ENCODE measurements at regions not wholly inside any gene's neighbourhood (a gene's known extent, or its start where the extent isn't known, plus 50 kb on each side); places are given as distances from the start of the nearest gene placed in this dataset.

DNA sequence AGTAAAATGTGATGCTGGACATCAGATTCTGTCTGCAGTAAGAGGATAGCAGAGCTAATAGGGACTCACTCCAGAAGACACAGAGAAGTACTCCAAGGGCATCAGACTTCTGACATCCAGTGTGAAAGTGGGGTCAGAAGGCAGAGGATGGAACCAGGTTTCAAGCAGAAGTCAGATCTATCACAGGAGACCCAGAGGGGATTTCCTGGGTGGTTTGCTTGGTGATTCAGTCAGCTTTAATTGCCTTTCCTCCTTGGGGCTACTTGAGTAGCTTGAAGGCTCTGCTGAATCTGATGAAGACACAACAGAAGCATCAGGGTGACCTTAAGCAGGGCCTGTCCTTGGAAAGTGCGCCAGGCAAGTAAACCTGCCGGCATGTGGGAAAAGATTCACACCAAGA, 300.6 kb downstream of the COG6 start:
- Histone ChIP-seq H3K9me3 (ENCODE audit: control insufficient read depth, low read length) (no peaks in the 10 kb centered on the region), H3K14ac (ENCODE audit: low read length in 2 of 2) (no peak overlapping the region), H2BK120ac (ENCODE audit: low read depth, low read length) (no peak overlapping the region), H3K4me3 (ENCODE audit: insufficient read depth in 1 of 2, low read depth in 1 of 2, low read length in 2 of 2) (no peak overlapping the region), H3K18ac (ENCODE audit: low read depth in 1 of 2, low read length in 2 of 2) (no peak overlapping the region), H3K27me3 (ENCODE audit: control insufficient read depth in 1 of 2, insufficient read depth in 1 of 2, low read length in 2 of 2) (no peaks in the 10 kb centered on the region), H4K91ac (ENCODE audit: low read length) (no peak overlapping the region), H3K4me1 (ENCODE audit: control insufficient read depth, insufficient read depth, low read depth, low read length) (no peaks in the 10 kb centered on the region), H3K79me1 (replicated peaks; ENCODE audit: low read length, poor library complexity, severe bottlenecking) (no peaks in the 10 kb centered on the region), H3K23ac (ENCODE audit: low read length in 2 of 2) (no peak overlapping the region), H2BK12ac (ENCODE audit: low read length in 2 of 2) (no peak overlapping the region), H3K9ac (ENCODE audit: low read length) (no peak overlapping the region), H2AFZ (ENCODE audit: low read depth, low read length) (no peak overlapping the region), H3K4me2 (ENCODE audit: low read length, poor library complexity, severe bottlenecking) (no peak overlapping the region), H2BK15ac (ENCODE audit: low read depth, poor library complexity, severe bottlenecking) (no peak overlapping the region), H3K27ac (ENCODE audit: low read length, poor library complexity, severe bottlenecking) (no peak overlapping the region), H3K4ac (ENCODE audit: low read depth in 1 of 2, low read length in 2 of 2) (no peak overlapping the region), H3K36me3 (ENCODE audit: control insufficient read depth in 1 of 2, insufficient read depth in 2 of 2, low read depth in 1 of 2, low read length in 2 of 2) (no peaks in the 10 kb centered on the region), H2AK5ac (ENCODE audit: low read length, severe bottlenecking) (no peak overlapping the region), H2BK5ac (ENCODE audit: low read depth, low read length, poor library complexity, severe bottlenecking) (no peak overlapping the region), H4K8ac (ENCODE audit: low read length) (no peak overlapping the region)
- DNase-seq: no peak
- 96% methylated on average over 2 of the region's 2 CpGs for WGBS

DNA sequence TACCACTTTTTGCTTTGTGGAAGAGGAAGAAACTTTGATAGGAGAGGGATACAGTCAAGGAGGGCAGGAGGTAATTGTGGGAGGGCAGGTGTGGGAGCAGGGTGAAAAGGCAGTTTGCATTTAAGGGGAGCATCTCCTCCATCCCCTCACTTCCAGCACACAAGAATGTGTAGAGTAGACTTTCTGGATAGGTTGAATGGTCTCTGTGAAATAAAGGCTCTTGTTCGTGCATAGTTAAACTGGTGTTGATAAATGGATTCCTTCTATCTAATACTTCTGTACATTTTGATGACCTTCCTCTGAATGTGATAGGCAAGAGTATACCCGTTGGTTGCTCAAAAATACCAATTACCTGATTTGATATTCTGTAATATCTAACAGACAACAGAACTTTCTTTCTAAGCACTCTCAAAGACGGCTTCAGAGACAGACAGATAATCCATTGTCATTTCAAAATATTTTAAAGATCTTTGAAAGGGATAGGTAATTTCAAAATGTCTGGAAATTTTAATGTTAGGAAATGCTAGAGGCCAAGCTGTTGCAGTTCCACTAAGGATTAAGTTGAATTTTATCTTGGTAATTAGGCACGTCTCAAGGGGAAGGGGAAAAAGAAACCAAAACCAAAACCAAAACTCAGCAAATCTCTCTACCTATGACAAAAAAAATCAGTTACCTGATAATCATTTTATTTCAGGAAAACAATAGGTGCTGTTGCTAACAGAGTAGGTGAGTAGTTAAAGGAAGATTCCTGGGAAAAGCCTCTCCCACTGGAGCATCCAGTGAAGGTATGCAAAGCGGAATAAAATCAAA, 302.6 kb downstream of the COG6 start:
- Histone ChIP-seq H3K9ac (ENCODE audit: low read length) (no peak overlapping the region), H3K9me3 (ENCODE audit: control insufficient read depth, low read length) (no peaks in the 10 kb centered on the region), H2BK12ac (ENCODE audit: low read length in 2 of 2) (no peak overlapping the region), H4K8ac (ENCODE audit: low read length) (no peak overlapping the region), H3K79me1 (replicated peaks; ENCODE audit: low read length, poor library complexity, severe bottlenecking) (no peaks in the 10 kb centered on the region), H3K23ac (ENCODE audit: low read length in 2 of 2) (no peak overlapping the region), H3K4me3 (ENCODE audit: insufficient read depth in 1 of 2, low read depth in 1 of 2, low read length in 2 of 2) (no peak overlapping the region), H3K14ac (ENCODE audit: low read length in 2 of 2) (no peak overlapping the region), H2BK5ac (ENCODE audit: low read depth, low read length, poor library complexity, severe bottlenecking) (no peak overlapping the region), H3K4me2 (ENCODE audit: low read length, poor library complexity, severe bottlenecking) (no peak overlapping the region), H4K91ac (ENCODE audit: low read length) (no peak overlapping the region), H3K18ac (ENCODE audit: low read depth in 1 of 2, low read length in 2 of 2) (no peak overlapping the region), H3K36me3 (ENCODE audit: control insufficient read depth in 1 of 2, insufficient read depth in 2 of 2, low read depth in 1 of 2, low read length in 2 of 2) (no peaks in the 10 kb centered on the region), H2AFZ (ENCODE audit: low read depth, low read length) (no peak overlapping the region), H2AK5ac (ENCODE audit: low read length, severe bottlenecking) (no peak overlapping the region), H2BK15ac (ENCODE audit: low read depth, poor library complexity, severe bottlenecking) (no peak overlapping the region), H2BK120ac (ENCODE audit: low read depth, low read length) (no peak overlapping the region), H3K4me1 (ENCODE audit: control insufficient read depth, insufficient read depth, low read depth, low read length) (no peaks in the 10 kb centered on the region), H3K27me3 (ENCODE audit: control insufficient read depth in 1 of 2, insufficient read depth in 1 of 2, low read length in 2 of 2) (no peaks in the 10 kb centered on the region), H3K4ac (ENCODE audit: low read depth in 1 of 2, low read length in 2 of 2) (no peak overlapping the region), H3K27ac (ENCODE audit: low read length, poor library complexity, severe bottlenecking) (no peak overlapping the region)
- 90% methylated on average over 2 of the region's 5 CpGs for WGBS
- no peak for DNase-seq

- no peaks in the 10 kb centered on the region for H3K9me3 ChIP-seq (ENCODE audit: control insufficient read depth, low read length)
- no peaks in the 10 kb centered on the region for H3K27me3 ChIP-seq (ENCODE audit: control insufficient read depth in 1 of 2, insufficient read depth in 1 of 2, low read length in 2 of 2)
- H3K18ac ChIP-seq (ENCODE audit: low read depth in 1 of 2, low read length in 2 of 2): no peak overlapping the region
- H3K9ac ChIP-seq (ENCODE audit: low read length): no peak overlapping the region
- no peak overlapping the region for H2AK5ac ChIP-seq (ENCODE audit: low read length, severe bottlenecking)
- no peak overlapping the region for H2BK5ac ChIP-seq (ENCODE audit: low read depth, low read length, poor library complexity, severe bottlenecking)
- no peak overlapping the region for H2AFZ ChIP-seq (ENCODE audit: low read depth, low read length)
- no peak overlapping the region for H4K91ac ChIP-seq (ENCODE audit: low read length)
- no peak overlapping the region for H2BK15ac ChIP-seq (ENCODE audit: low read depth, poor library complexity, severe bottlenecking)
- no peak overlapping the region for H2BK12ac ChIP-seq (ENCODE audit: low read length in 2 of 2)
- H3K4me3 ChIP-seq (ENCODE audit: insufficient read depth in 1 of 2, low read depth in 1 of 2, low read length in 2 of 2): no peak overlapping the region
- no peak overlapping the region for H3K14ac ChIP-seq (ENCODE audit: low read length in 2 of 2)
- no peak overlapping the region for H3K23ac ChIP-seq (ENCODE audit: low read length in 2 of 2)
- H3K36me3 ChIP-seq (ENCODE audit: control insufficient read depth in 1 of 2, insufficient read depth in 2 of 2, low read depth in 1 of 2, low read length in 2 of 2): no peaks in the 10 kb centered on the region
- H3K4ac ChIP-seq (ENCODE audit: low read depth in 1 of 2, low read length in 2 of 2): no peak overlapping the region
- no peaks in the 10 kb centered on the region for H3K79me1 ChIP-seq (replicated peaks; ENCODE audit: low read length, poor library complexity, severe bottlenecking)
- H3K27ac ChIP-seq (ENCODE audit: low read length, poor library complexity, severe bottlenecking): no peak overlapping the region
- DNase-seq: no peak
- H4K8ac ChIP-seq (ENCODE audit: low read length): no peak overlapping the region
- H3K4me2 ChIP-seq (ENCODE audit: low read length, poor library complexity, severe bottlenecking): no peak overlapping the region
- no peak overlapping the region for H2BK120ac ChIP-seq (ENCODE audit: low read depth, low read length)
- 76% methylated on average over 8 of the region's 9 CpGs for WGBS
- no peaks in the 10 kb centered on the region for H3K4me1 ChIP-seq (ENCODE audit: control insufficient read depth, insufficient read depth, low read depth, low read length)
These were observed 304.2 kb downstream of the COG6 start for GRCh38 chr13:39959497-39960144.

- Histone ChIP-seq H2AK5ac (ENCODE audit: low read length, severe bottlenecking) (no peak overlapping the region), H2BK5ac (ENCODE audit: low read depth, low read length, poor library complexity, severe bottlenecking) (no peak overlapping the region), H3K27me3 (ENCODE audit: control insufficient read depth in 1 of 2, insufficient read depth in 1 of 2, low read length in 2 of 2) (peaks cover 0 to under 1% of the 10 kb centered on the region in 2 experiments), H3K4me2 (ENCODE audit: low read length, poor library complexity, severe bottlenecking) (no peak overlapping the region), H3K4me3 (ENCODE audit: insufficient read depth in 1 of 2, low read depth in 1 of 2, low read length in 2 of 2) (no peak overlapping the region), H3K27ac (ENCODE audit: low read length, poor library complexity, severe bottlenecking) (no peak overlapping the region), H3K14ac (ENCODE audit: low read length in 2 of 2) (no peak overlapping the region), H4K91ac (ENCODE audit: low read length) (no peak overlapping the region), H3K18ac (ENCODE audit: low read depth in 1 of 2, low read length in 2 of 2) (no peak overlapping the region), H3K23ac (ENCODE audit: low read length in 2 of 2) (no peak overlapping the region), H3K36me3 (ENCODE audit: control insufficient read depth in 1 of 2, insufficient read depth in 2 of 2, low read depth in 1 of 2, low read length in 2 of 2) (no peaks in the 10 kb centered on the region), H3K79me1 (replicated peaks; ENCODE audit: low read length, poor library complexity, severe bottlenecking) (no peaks in the 10 kb centered on the region), H2AFZ (ENCODE audit: low read depth, low read length) (no peak overlapping the region), H3K4ac (ENCODE audit: low read depth in 1 of 2, low read length in 2 of 2) (no peak overlapping the region), H4K8ac (ENCODE audit: low read length) (no peak overlapping the region), H2BK120ac (ENCODE audit: low read depth, low read length) (no peak overlapping the region), H2BK15ac (ENCODE audit: low read depth, poor library complexity, severe bottlenecking) (no peak overlapping the region), H3K4me1 (ENCODE audit: control insufficient read depth, insufficient read depth, low read depth, low read length) (no peaks in the 10 kb centered on the region), H2BK12ac (ENCODE audit: low read length in 2 of 2) (no peak overlapping the region), H3K9ac (ENCODE audit: low read length) (no peak overlapping the region), H3K9me3 (ENCODE audit: control insufficient read depth, low read length) (no peaks in the 10 kb centered on the region)
- 84% methylated on average over 3 of the region's 3 CpGs for WGBS
- no peak for DNase-seq
These were observed 304.7 kb downstream of the COG6 start for GRCh38 chr13:39960191-39960590.
